ENCODE measurements at regions not wholly inside any gene's neighbourhood (a gene's known extent, or its start where the extent isn't known, plus 50 kb on each side); places are given as distances from the start of the nearest gene placed in this dataset.

DNA sequence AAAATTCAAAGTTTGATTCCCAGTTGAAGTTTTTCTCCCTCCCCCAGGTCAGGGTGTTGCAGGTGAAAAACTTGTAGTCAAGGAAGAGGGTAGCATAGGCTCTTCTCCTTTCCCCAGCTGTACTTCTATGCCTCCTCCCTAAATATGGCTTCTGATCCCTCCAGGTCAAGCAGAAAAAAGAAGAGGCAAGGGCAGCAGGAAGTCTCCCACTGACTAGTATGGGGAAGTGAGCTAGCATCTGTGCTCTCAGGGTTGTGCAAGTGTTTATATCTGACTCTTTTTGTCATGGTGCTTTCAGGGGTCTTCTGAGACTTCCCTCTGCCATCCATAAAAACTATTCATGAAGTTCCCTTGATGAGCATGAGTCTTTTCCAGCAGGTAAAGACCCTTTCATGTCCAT is 76.0 kb downstream of the ATPSCKMT start:
- peaks cover 17% of the 10 kb centered on the region for H3K27me3 Mint-ChIP-seq
- no peak overlapping the region for H3K27ac Mint-ChIP-seq (ENCODE audit: low read depth)
- no peak overlapping the region for H3K4me3 Mint-ChIP-seq
- no peak for DNase-seq (ENCODE audit: low spot score in 2 of 2)
- H3K4me1 Mint-ChIP-seq, result no peaks in the 10 kb centered on the region
- no peaks in the 10 kb centered on the region for H3K9me3 Mint-ChIP-seq
- ATAC-seq (replicated peaks; ENCODE audit: extremely low read depth, poor library complexity, severe bottlenecking), result no peak
- no peaks in the 10 kb centered on the region for H3K36me3 Mint-ChIP-seq (ENCODE audit: insufficient read depth)

- Mint-ChIP-seq H3K4me1 (no peaks in the 10 kb centered on the region), H3K9me3 (no peaks in the 10 kb centered on the region), H3K4me3 (no peak overlapping the region), H3K27ac (ENCODE audit: low read depth) (no peak overlapping the region), H3K36me3 (ENCODE audit: insufficient read depth) (no peaks in the 10 kb centered on the region), H3K27me3 (peaks cover 19% of the 10 kb centered on the region)
- ATAC-seq (replicated peaks; ENCODE audit: extremely low read depth, poor library complexity, severe bottlenecking) (no peak), DNase-seq (ENCODE audit: low spot score in 2 of 2) (no peak)
These were observed 77.4 kb downstream of the ATPSCKMT start for GRCh38 chr5:10172247-10172646.

GRCh38 chr5:10169359-10169758 is 80.3 kb downstream of the ATPSCKMT start:
- Mint-ChIP-seq H3K27me3 (peaks cover 19% of the 10 kb centered on the region), H3K27ac (ENCODE audit: low read depth) (no peak overlapping the region), H3K4me3 (no peak overlapping the region), H3K4me1 (no peaks in the 10 kb centered on the region), H3K36me3 (ENCODE audit: insufficient read depth) (peaks cover 2% of the 10 kb centered on the region), H3K9me3 (peaks cover 10% of the 10 kb centered on the region)
- DNase-seq (ENCODE audit: low spot score in 2 of 2), result no peak
- ATAC-seq (replicated peaks; ENCODE audit: extremely low read depth, poor library complexity, severe bottlenecking), result no peak

- peaks cover 19% of the 10 kb centered on the region for H3K27me3 Mint-ChIP-seq
- no peak for DNase-seq (ENCODE audit: low spot score in 2 of 2)
- no peak overlapping the region for H3K4me3 Mint-ChIP-seq
- no peaks in the 10 kb centered on the region for H3K4me1 Mint-ChIP-seq
- peaks cover 2% of the 10 kb centered on the region for H3K36me3 Mint-ChIP-seq (ENCODE audit: insufficient read depth)
- H3K27ac Mint-ChIP-seq (ENCODE audit: low read depth), result no peak overlapping the region
- H3K9me3 Mint-ChIP-seq, result peaks cover 14% of the 10 kb centered on the region
- no peak for ATAC-seq (replicated peaks; ENCODE audit: extremely low read depth, poor library complexity, severe bottlenecking)
These were observed 81.4 kb downstream of the ATPSCKMT start for GRCh38 chr5:10168254-10168653.

DNA sequence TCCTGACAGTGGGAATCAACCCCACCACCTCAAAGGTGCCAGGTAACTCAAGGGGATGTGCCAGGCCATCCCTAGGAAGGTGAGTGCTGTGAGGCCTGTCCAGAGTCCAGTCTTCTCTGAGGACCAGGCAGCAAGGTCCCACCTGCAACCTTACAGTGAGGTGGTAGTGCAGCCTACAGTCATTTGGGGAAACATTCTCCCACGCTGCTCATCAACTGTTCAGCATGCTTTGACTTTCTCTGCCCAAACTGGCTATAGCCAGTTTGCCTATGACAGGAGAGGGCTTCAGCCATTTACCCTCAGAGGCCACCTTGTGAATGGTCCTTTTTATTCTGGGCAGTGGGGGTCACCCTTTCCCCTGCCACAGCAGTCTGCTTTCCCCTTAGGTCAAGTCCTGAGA is 81.9 kb downstream of the ATPSCKMT start:
- ATAC-seq (replicated peaks; ENCODE audit: extremely low read depth, poor library complexity, severe bottlenecking), result no peak

DNA sequence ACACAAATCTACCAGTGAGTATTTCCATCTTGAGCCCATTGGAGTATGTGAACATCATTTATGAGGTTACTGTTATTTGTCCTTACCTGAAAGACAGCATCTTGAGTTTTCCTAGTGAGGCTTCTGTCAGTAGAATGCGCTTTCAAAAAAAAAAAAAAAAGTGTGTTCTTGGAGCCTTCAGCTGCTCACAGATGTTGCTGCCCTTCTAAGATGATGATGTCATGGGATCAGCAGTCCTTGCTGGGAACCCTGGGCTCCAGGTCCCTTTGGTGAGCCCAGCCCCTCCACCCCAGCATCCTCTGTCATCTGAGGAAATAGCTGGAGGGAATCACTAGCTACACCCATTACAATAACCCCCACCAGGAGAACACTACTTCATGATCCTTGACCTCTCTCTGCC is 83.3 kb downstream of the ATPSCKMT start:
- Mint-ChIP-seq H3K27ac (ENCODE audit: low read depth) (no peak overlapping the region), H3K27me3 (peaks cover 35% of the 10 kb centered on the region), H3K4me3 (no peak overlapping the region), H3K4me1 (no peaks in the 10 kb centered on the region), H3K9me3 (peaks cover 20% of the 10 kb centered on the region), H3K36me3 (ENCODE audit: insufficient read depth) (peaks cover 2% of the 10 kb centered on the region)
- no peak for ATAC-seq (replicated peaks; ENCODE audit: extremely low read depth, poor library complexity, severe bottlenecking)
- DNase-seq (ENCODE audit: low spot score in 2 of 2), result no peak

More for the DNA sequence above, 81.9 kb downstream of the ATPSCKMT start:
- H3K9me3 Mint-ChIP-seq, result peaks cover 14% of the 10 kb centered on the region
- no peak overlapping the region for H3K4me3 Mint-ChIP-seq
- peaks cover 2% of the 10 kb centered on the region for H3K36me3 Mint-ChIP-seq (ENCODE audit: insufficient read depth)
- no peak overlapping the region for H3K27ac Mint-ChIP-seq (ENCODE audit: low read depth)
- peaks cover 20% of the 10 kb centered on the region for H3K27me3 Mint-ChIP-seq
- no peaks in the 10 kb centered on the region for H3K4me1 Mint-ChIP-seq
- no peak for DNase-seq (ENCODE audit: low spot score in 2 of 2)

- Mint-ChIP-seq H3K27ac (ENCODE audit: low read depth) (no peak overlapping the region), H3K36me3 (ENCODE audit: insufficient read depth) (peaks cover 2% of the 10 kb centered on the region), H3K4me1 (no peaks in the 10 kb centered on the region), H3K4me3 (no peak overlapping the region), H3K9me3 (peaks cover 20% of the 10 kb centered on the region), H3K27me3 (peaks cover 43% of the 10 kb centered on the region)
- ATAC-seq (replicated peaks; ENCODE audit: extremely low read depth, poor library complexity, severe bottlenecking) (no peak), DNase-seq (ENCODE audit: low spot score in 2 of 2) (no peak)
These were observed 87.2 kb downstream of the ATPSCKMT start for GRCh38 chr5:10162468-10162867.

DNA sequence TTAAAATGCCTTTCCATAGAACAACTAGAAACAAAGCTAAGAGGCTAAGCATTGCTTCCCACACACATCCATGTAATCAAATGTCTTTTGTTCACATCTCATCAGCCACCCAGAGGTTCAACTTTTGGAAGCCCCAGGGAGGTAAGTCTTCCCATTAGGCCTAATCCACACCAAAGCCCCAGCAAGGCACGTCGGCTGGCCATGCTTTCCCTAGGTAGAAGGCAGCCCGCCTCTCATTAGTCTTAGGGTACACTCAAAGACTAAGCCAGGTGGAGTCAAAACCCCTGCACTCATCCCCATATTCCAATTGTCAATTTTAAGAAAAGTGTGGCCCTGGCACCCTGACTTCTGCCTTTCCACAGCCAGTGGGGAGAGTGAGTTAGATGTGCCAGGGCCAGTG is 87.9 kb downstream of the ATPSCKMT start:
- H3K4me3 Mint-ChIP-seq, result no peak overlapping the region
- H3K9me3 Mint-ChIP-seq, result peaks cover 20% of the 10 kb centered on the region
- DNase-seq (ENCODE audit: low spot score in 2 of 2) (no peak), ATAC-seq (replicated peaks; ENCODE audit: extremely low read depth, poor library complexity, severe bottlenecking) (no peak)
- H3K4me1 Mint-ChIP-seq, result no peaks in the 10 kb centered on the region
- H3K27me3 Mint-ChIP-seq, result peaks cover 43% of the 10 kb centered on the region
- no peak overlapping the region for H3K27ac Mint-ChIP-seq (ENCODE audit: low read depth)
- peaks cover 2% of the 10 kb centered on the region for H3K36me3 Mint-ChIP-seq (ENCODE audit: insufficient read depth)

GRCh38 chr5:10160241-10160640 is 89.4 kb downstream of the ATPSCKMT start:
- no peaks in the 10 kb centered on the region for H3K4me1 Mint-ChIP-seq
- peaks cover 2% of the 10 kb centered on the region for H3K36me3 Mint-ChIP-seq (ENCODE audit: insufficient read depth)
- H3K27me3 Mint-ChIP-seq, result peaks cover 50% of the 10 kb centered on the region
- no peak overlapping the region for H3K27ac Mint-ChIP-seq (ENCODE audit: low read depth)
- DNase-seq (ENCODE audit: low spot score in 2 of 2) (no peak), ATAC-seq (replicated peaks; ENCODE audit: extremely low read depth, poor library complexity, severe bottlenecking) (no peak)
- peaks cover 14% of the 10 kb centered on the region for H3K9me3 Mint-ChIP-seq
- H3K4me3 Mint-ChIP-seq, result no peak overlapping the region

- no peak overlapping the region for H3K27ac Mint-ChIP-seq (ENCODE audit: low read depth)
- no peak overlapping the region for H3K4me3 Mint-ChIP-seq
- no peak for DNase-seq (ENCODE audit: low spot score in 2 of 2)
- no peaks in the 10 kb centered on the region for H3K4me1 Mint-ChIP-seq
- ATAC-seq (replicated peaks; ENCODE audit: extremely low read depth, poor library complexity, severe bottlenecking), result no peak
- peaks cover 6% of the 10 kb centered on the region for H3K9me3 Mint-ChIP-seq
- no peaks in the 10 kb centered on the region for H3K36me3 Mint-ChIP-seq (ENCODE audit: insufficient read depth)
- H3K27me3 Mint-ChIP-seq, result peaks cover 56% of the 10 kb centered on the region
These were observed 90.8 kb downstream of the ATPSCKMT start for GRCh38 chr5:10158886-10159285.

DNA sequence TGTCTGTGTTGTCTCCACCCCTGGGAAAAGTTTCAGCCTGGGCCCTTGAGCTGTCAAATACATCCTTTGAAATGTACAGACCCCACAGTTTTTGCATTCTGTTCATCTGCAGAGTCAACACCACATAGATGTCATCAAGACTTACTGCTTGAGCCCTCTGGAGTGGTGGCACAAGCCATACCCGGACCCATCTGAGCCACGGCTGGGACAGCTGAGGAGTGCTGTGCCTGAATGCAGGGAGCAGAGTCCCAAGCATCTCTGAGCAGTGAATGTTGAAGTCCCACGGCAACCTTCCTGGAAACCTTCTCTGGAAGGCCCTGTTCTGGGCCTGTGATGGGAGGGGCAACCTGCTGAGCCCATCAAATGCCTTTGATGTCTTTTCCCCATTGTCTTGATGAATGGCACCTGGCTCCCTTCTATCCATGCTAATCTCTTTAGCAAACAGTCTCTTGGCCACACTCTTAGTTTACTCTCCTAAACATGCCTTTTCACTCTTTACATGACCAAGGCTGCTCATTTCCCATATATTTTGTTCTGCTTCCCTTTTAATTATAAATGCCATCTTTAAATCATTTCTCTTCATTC is 92.5 kb downstream of the ATPSCKMT start:
- Mint-ChIP-seq H3K4me1 (no peaks in the 10 kb centered on the region), H3K9me3 (no peaks in the 10 kb centered on the region), H3K4me3 (no peak overlapping the region), H3K36me3 (ENCODE audit: insufficient read depth) (no peaks in the 10 kb centered on the region), H3K27ac (ENCODE audit: low read depth) (no peak overlapping the region), H3K27me3 (peaks cover 55% of the 10 kb centered on the region)
- ATAC-seq (replicated peaks; ENCODE audit: extremely low read depth, poor library complexity, severe bottlenecking), result no peak
- DNase-seq (ENCODE audit: low spot score in 2 of 2), result no peak

- H3K4me1 Mint-ChIP-seq, result no peaks in the 10 kb centered on the region
- H3K9me3 Mint-ChIP-seq, result no peaks in the 10 kb centered on the region
These were observed 93.6 kb downstream of the ATPSCKMT start for GRCh38 chr5:10155897-10156667.

DNA sequence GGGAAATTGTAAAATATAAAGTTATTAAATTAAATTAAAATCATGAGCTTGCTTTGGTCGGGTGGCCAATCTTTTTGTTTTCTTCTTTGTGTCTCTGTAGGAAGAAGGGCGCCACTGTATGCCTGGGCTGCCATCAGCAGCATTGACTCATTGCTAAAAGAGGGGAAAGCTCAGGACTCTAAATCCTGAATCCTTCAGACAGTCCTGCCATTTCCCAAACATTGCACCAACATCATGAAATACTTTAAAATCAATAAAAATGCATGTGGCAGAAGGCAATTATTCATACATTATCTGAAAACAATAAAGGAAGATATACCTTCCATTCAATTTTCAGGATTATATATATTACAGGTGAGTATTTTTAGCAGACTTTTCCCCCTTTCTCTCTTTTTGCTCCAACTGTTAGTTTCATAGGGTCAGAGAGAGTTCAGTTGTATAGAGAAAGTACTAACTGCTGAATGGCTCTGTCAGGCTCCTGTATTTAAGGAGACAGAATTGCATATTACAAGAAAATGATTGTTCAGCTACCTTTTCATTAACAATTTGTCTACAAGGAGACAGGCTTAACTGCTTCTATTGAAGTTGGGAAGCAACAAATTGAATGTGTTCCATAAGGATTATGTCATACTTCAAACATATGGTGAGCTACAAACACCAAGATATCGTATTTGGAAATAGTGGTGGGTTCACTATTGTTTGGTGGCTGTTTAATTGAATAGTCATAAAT is 95.7 kb downstream of the ATPSCKMT start:
- no peak for ATAC-seq (replicated peaks; ENCODE audit: extremely low read depth, poor library complexity, severe bottlenecking)
- Mint-ChIP-seq H3K4me1 (no peaks in the 10 kb centered on the region), H3K9me3 (no peaks in the 10 kb centered on the region), H3K27ac (ENCODE audit: low read depth) (no peak overlapping the region), H3K4me3 (no peak overlapping the region), H3K36me3 (ENCODE audit: insufficient read depth) (no peaks in the 10 kb centered on the region), H3K27me3 (peaks cover 41% of the 10 kb centered on the region)
- no peak for DNase-seq (ENCODE audit: low spot score in 2 of 2)

More at GRCh38 chr5:10155897-10156667, 93.6 kb downstream of the ATPSCKMT start:
- DNase-seq (ENCODE audit: low spot score in 2 of 2), result no peak
- Mint-ChIP-seq H3K4me3 (no peak overlapping the region), H3K27me3 (peaks cover 46% of the 10 kb centered on the region), H3K36me3 (ENCODE audit: insufficient read depth) (no peaks in the 10 kb centered on the region), H3K27ac (ENCODE audit: low read depth) (no peak overlapping the region)
- no peak for ATAC-seq (replicated peaks; ENCODE audit: extremely low read depth, poor library complexity, severe bottlenecking)
